ENCODE measurements at regions not wholly inside any gene's neighbourhood (a gene's known extent, or its start where the extent isn't known, plus 50 kb on each side); places are given as distances from the start of the nearest gene placed in this dataset.

GRCh38 chr1:177703888-177704446 lies 265.9 kb downstream of the SEC16B start:
- H3K27ac ChIP-seq, result no peak overlapping the region
- TF ChIP-seq CTCF (conservative IDR thresholded peaks at IDR 0.05), result no peak

GRCh38 chr1:177701654-177702353 lies 268.1 kb downstream of the SEC16B start:
- TF ChIP-seq CTCF (conservative IDR thresholded peaks at IDR 0.05), result no peak
- H3K27ac ChIP-seq, result peak overlapping the region; percentile 36

GRCh38 chr1:177700856-177701255 lies 269.0 kb downstream of the SEC16B start:
- peak overlapping the region; percentile 36; the same call in 1 of the 2 replicates for H3K27ac ChIP-seq
- no peak for TF ChIP-seq CTCF (conservative IDR thresholded peaks at IDR 0.05)

- no peak for TF ChIP-seq CTCF (conservative IDR thresholded peaks at IDR 0.05)
- H3K27ac ChIP-seq, result no peak overlapping the region
Measured at GRCh38 chr1:177690996-177691395, 278.9 kb downstream of the SEC16B start.

GRCh38 chr1:177687544-177687943 lies 282.3 kb downstream of the SEC16B start:
- no peak for TF ChIP-seq CTCF (conservative IDR thresholded peaks at IDR 0.05)
- no peak overlapping the region for H3K27ac ChIP-seq

GRCh38 chr1:177686933-177687332 lies 282.9 kb downstream of the SEC16B start:
- no peak for TF ChIP-seq CTCF (conservative IDR thresholded peaks at IDR 0.05)
- H3K27ac ChIP-seq, result no peak overlapping the region

GRCh38 chr1:177669161-177669560 lies 300.7 kb downstream of the SEC16B start:
- no peak for TF ChIP-seq CTCF (conservative IDR thresholded peaks at IDR 0.05)
- H3K27ac ChIP-seq, result no peak overlapping the region
